Left forelimb (tissue), 1 donor: ENCODE measurements at regions not wholly inside any gene's neighbourhood (a gene's known extent, or its start where the extent isn't known, plus 50 kb on each side); places are given as distances from the start of the nearest gene placed in this dataset.

Source experiments
- DNase-seq: peaks from one replicate; pipeline ENCODE4 v3.0.0-alpha.2; 2018; ENCODE audit warnings: low spot score

GRCh38 chr2:222993920-222994650 is 57.9 kb upstream of the KCNE4 start:
- peak; percentile 70 for DNase-seq

- DNase-seq: no peak
These were observed 53.5 kb upstream of the KCNE4 start for GRCh38 chr2:222998459-222998858.

- DNase-seq: no peak
These were observed 50.9 kb upstream of the KCNE4 start for GRCh38 chr2:223000872-223001796.

GRCh38 chr2:223001797-223002175 is 50.2 kb upstream of the KCNE4 start:
- no peak for DNase-seq
